ENCODE measurements at regions not wholly inside any gene's neighbourhood (a gene's known extent, or its start where the extent isn't known, plus 50 kb on each side); places are given as distances from the start of the nearest gene placed in this dataset.

GRCh38 chr5:118451697-118452247, 536.6 kb downstream of the DTWD2 start:
- TF ChIP-seq CTCF (conservative IDR thresholded peaks at IDR 0.05; ENCODE audit: low read depth, low read length): no peak
- no peak overlapping the region for H3K4me3 ChIP-seq (ENCODE audit: low read depth, low read length)
- no peak for DNase-seq (ENCODE audit: low read depth)

- no peak overlapping the region for H3K4me3 ChIP-seq (ENCODE audit: low read depth, low read length)
- no peak for DNase-seq (ENCODE audit: low read depth)
- TF ChIP-seq CTCF (conservative IDR thresholded peaks at IDR 0.05; ENCODE audit: low read depth, low read length): no peak
Observed at GRCh38 chr5:118450554-118451332, 537.6 kb downstream of the DTWD2 start.

GRCh38 chr5:118447350-118447749, 541.0 kb downstream of the DTWD2 start:
- no peak for TF ChIP-seq CTCF (conservative IDR thresholded peaks at IDR 0.05; ENCODE audit: low read depth, low read length)
- no peak for DNase-seq (ENCODE audit: low read depth)
- no peak overlapping the region for H3K4me3 ChIP-seq (ENCODE audit: low read depth, low read length)

GRCh38 chr5:118441956-118442355, 546.4 kb downstream of the DTWD2 start:
- H3K4me3 ChIP-seq (ENCODE audit: low read depth, low read length): no peak overlapping the region
- DNase-seq (ENCODE audit: low read depth): no peak
- no peak for TF ChIP-seq CTCF (conservative IDR thresholded peaks at IDR 0.05; ENCODE audit: low read depth, low read length)

- H3K4me3 ChIP-seq (ENCODE audit: low read depth, low read length): no peak overlapping the region
- TF ChIP-seq CTCF (conservative IDR thresholded peaks at IDR 0.05; ENCODE audit: low read depth, low read length): no peak
- no peak for DNase-seq (ENCODE audit: low read depth)
Observed at GRCh38 chr5:118441034-118441433, 547.3 kb downstream of the DTWD2 start.

GRCh38 chr5:118440496-118440895, 547.9 kb downstream of the DTWD2 start:
- DNase-seq (ENCODE audit: low read depth): no peak
- H3K4me3 ChIP-seq (ENCODE audit: low read depth, low read length): no peak overlapping the region
- no peak for TF ChIP-seq CTCF (conservative IDR thresholded peaks at IDR 0.05; ENCODE audit: low read depth, low read length)

- TF ChIP-seq CTCF (conservative IDR thresholded peaks at IDR 0.05; ENCODE audit: low read depth, low read length): no peak
- DNase-seq (ENCODE audit: low read depth): no peak
Observed at GRCh38 chr5:118439831-118440230, 548.5 kb downstream of the DTWD2 start.

More at GRCh38 chr5:118439831-118440230, 548.5 kb downstream of the DTWD2 start:
- no peak overlapping the region for H3K4me3 ChIP-seq (ENCODE audit: low read depth, low read length)
